C4-2B (cell line): ENCODE measurements at regions not wholly inside any gene's neighbourhood (a gene's known extent, or its start where the extent isn't known, plus 50 kb on each side); places are given as distances from the start of the nearest gene placed in this dataset.

ENCODE experiments used
- CTCF ChIP-seq: fragments of 450-650 bp; conservative IDR thresholded peaks from 2 replicates; pipeline ENCODE4 v1.5.1; 2017; ENCODE audit warnings: mild to moderate bottlenecking
- ZFX ChIP-seq: fragments of 450-650 bp; IDR thresholded peaks from 2 replicates; pipeline ENCODE4 v1.6.1; 2017

GRCh38 chr16:22692916-22693637 is 120.9 kb upstream of the HS3ST2 start:
- TF ChIP-seq CTCF (no peak), ZFX (no peak)
